A673 (cell line): ENCODE measurements at regions not wholly inside any gene's neighbourhood (a gene's known extent, or its start where the extent isn't known, plus 50 kb on each side); places are given as distances from the start of the nearest gene placed in this dataset.

Experiments used
- BruUV-seq: library from RNA; stranded (reverse); fragments of 400-500 nt; replicated peaks from 2 replicates; lab custom pipeline; 2021; lab: Mats Ljungman, UMichigan
- CTCF ChIA-PET: fragments of 300-600 bp; sonication (Branson Sonifier 250); formaldehyde crosslinking; loops from one replicate; lab custom pipeline; 2022; ENCODE audit warnings: antibody characterized with exemption; lab: Charles Lee
- POLR2A ChIA-PET: fragments of 300-600 bp; sonication (Branson Sonifier 250); formaldehyde crosslinking; loops from one replicate; lab custom pipeline; 2022; ENCODE audit warnings: antibody characterized with exemption; ENCODE audit not compliant: low non-redundant PET; lab: Charles Lee
- DNase-seq: peaks from one replicate; pipeline ENCODE4 v3.0.0-alpha.2; 2015; ENCODE audit warnings: low spot score
- H3K27ac ChIP-seq: fragments of 200-600 bp; sonication (generic); 2 replicates; pipeline ENCODE4 v1.5.1; 2016; ENCODE audit warnings: mixed run types, low read depth, mild to moderate bottlenecking, mixed read lengths, antibody characterized with exemption, low read length; ENCODE audit not compliant: poor library complexity, severe bottlenecking
- H3K27me3 ChIP-seq: fragments of 200-600 bp; sonication (generic); replicated peaks from 2 replicates; pipeline ENCODE4 v1.6.1; 2017; ENCODE audit warnings: mixed run types, low read depth, mild to moderate bottlenecking, mixed read lengths, antibody characterized with exemption, low read length; ENCODE audit not compliant: insufficient read depth, poor library complexity
- H3K36me3 ChIP-seq: fragments of 200-600 bp; sonication (generic); 2 replicates; pipeline ENCODE4 v1.6.1; 2016; ENCODE audit warnings: mixed run types, mild to moderate bottlenecking, mixed read lengths, antibody characterized with exemption, low read length; ENCODE audit not compliant: insufficient read depth, poor library complexity, severe bottlenecking
- H3K4me1 ChIP-seq: fragments of 200-600 bp; sonication (generic); 2 replicates; pipeline ENCODE4 v1.6.1; 2017; ENCODE audit warnings: mixed run types, mild to moderate bottlenecking, mixed read lengths, antibody characterized with exemption, low read length; ENCODE audit not compliant: insufficient read depth, poor library complexity, severe bottlenecking
- H3K4me3 ChIP-seq: fragments of 200-600 bp; sonication (generic); 2 replicates; pipeline ENCODE4 v1.5.1; 2016; ENCODE audit warnings: low read depth, mixed run types, mild to moderate bottlenecking, mixed read lengths, low read length; ENCODE audit not compliant: poor library complexity, severe bottlenecking
- H3K9me3 ChIP-seq: fragments of 200-600 bp; sonication (generic); 2 replicates; pipeline ENCODE4 v1.6.1; 2016; ENCODE audit warnings: mixed run types, low read depth, mild to moderate bottlenecking, mixed read lengths, antibody characterized with exemption, low read length; ENCODE audit not compliant: poor library complexity, severe bottlenecking
- CTCF ChIP-seq: fragments of 300-800, 200-600 bp; sonication (generic); conservative IDR thresholded peaks from 2 replicates; pipeline ENCODE4 v1.5.1; 2017; ENCODE audit warnings: low read depth, mild to moderate bottlenecking, antibody characterized with exemption, low read length, moderate library complexity, mixed read lengths
- EZH2 ChIP-seq: fragments of 200-600 bp; sonication (generic); IDR thresholded peaks from 2 replicates; pipeline ENCODE4 v1.6.1; 2017; ENCODE audit warnings: borderline replicate concordance, low read depth, mild to moderate bottlenecking, mixed read lengths, antibody characterized with exemption, low read length; ENCODE audit not compliant: poor library complexity, severe bottlenecking
- intact Hi-C: fragments of 100-400 bp; cut with micrococcal nuclease; formaldehyde crosslinking; loops from one replicate; pipeline ENCODE4 v1.10.0; 2022; ENCODE audit not compliant: unreplicated experiment

- H3K27me3 ChIP-seq, result peaks cover 13% of the 10 kb centered on the region
- intact Hi-C loops, result no loop called here
- H3K36me3 ChIP-seq, result no peaks in the 10 kb centered on the region
- H3K4me3 ChIP-seq, result no peak overlapping the region
- POLR2A ChIA-PET, result no interaction called here
- peaks cover 4% of the 10 kb centered on the region for H3K9me3 ChIP-seq
- no peaks in the 10 kb centered on the region for H3K4me1 ChIP-seq
- no peak for DNase-seq
- H3K27ac ChIP-seq, result no peak overlapping the region
- CTCF ChIA-PET, result no interaction called here
- TF ChIP-seq CTCF (no peak), EZH2 (no peak)
- BruUV-seq, result no TSS peak
Measured at GRCh38 chr11:119830400-119830799, 101.4 kb upstream of the NECTIN1 start.

- Histone ChIP-seq H3K36me3 (no peaks in the 10 kb centered on the region), H3K9me3 (peaks cover 4% of the 10 kb centered on the region), H3K4me1 (no peaks in the 10 kb centered on the region), H3K27me3 (peaks cover 22% of the 10 kb centered on the region), H3K4me3 (no peak overlapping the region), H3K27ac (no peak overlapping the region)
- no peak for DNase-seq
- intact Hi-C loops, result no loop called here
- BruUV-seq, result no TSS peak
- POLR2A ChIA-PET, result no interaction called here
- no peak for TF ChIP-seq EZH2
- no peak for TF ChIP-seq CTCF
- CTCF ChIA-PET, result no interaction called here
Measured at GRCh38 chr11:119829402-119829801, 100.4 kb upstream of the NECTIN1 start.

- Histone ChIP-seq H3K4me1 (no peaks in the 10 kb centered on the region), H3K27me3 (peaks cover 28% of the 10 kb centered on the region), H3K9me3 (peaks cover 4% of the 10 kb centered on the region), H3K4me3 (no peak overlapping the region), H3K36me3 (no peaks in the 10 kb centered on the region), H3K27ac (no peak overlapping the region)
- no peak for DNase-seq
- intact Hi-C loops, result no loop called here
- ChIA-PET POLR2A (no interaction called here), CTCF (no interaction called here)
- no TSS peak for BruUV-seq
- no peak for TF ChIP-seq CTCF
- TF ChIP-seq EZH2, result no peak
Measured at GRCh38 chr11:119828819-119829218, 99.8 kb upstream of the NECTIN1 start.
